ENCODE measurements at regions not wholly inside any gene's neighbourhood (a gene's known extent, or its start where the extent isn't known, plus 50 kb on each side); places are given as distances from the start of the nearest gene placed in this dataset.

- WGBS, 2 donors: 89 to 99% methylated on average over 3 of the region's 3 CpGs
Measured at GRCh38 chr3:104281713-104282112, 1085.0 kb upstream of the ALCAM start.

GRCh38 chr3:104286645-104287044, 1080.1 kb upstream of the ALCAM start:
- H3K4me1 ChIP-seq (ENCODE audit: control insufficient read depth in 5 of 5, insufficient read depth in 5 of 5, low read length in 5 of 5): no peaks in the 10 kb centered on the region
- no peaks in the 10 kb centered on the region for H3K27me3 ChIP-seq (ENCODE audit: control insufficient read depth in 3 of 3, insufficient read depth in 3 of 3, low read length in 2 of 3)
- no peak overlapping the region for H3K27ac ChIP-seq (ENCODE audit: low read depth in 1 of 2, low read length in 1 of 2)
- H3K4me3 ChIP-seq: no peak overlapping the region
- TF ChIP-seq CTCF (IDR thresholded peaks at IDR 0.05; ENCODE audit: control extremely low read depth, extremely low read depth): no peak
- WGBS, 2 donors: 86 to 87% methylated on average over 5 of the region's 5 CpGs
- peaks cover 0 to 10% (median 3%) of the 10 kb centered on the region in 4 donors for H3K9me3 ChIP-seq (ENCODE audit: control insufficient read depth in 4 of 4, insufficient read depth in 3 of 4, low read length in 3 of 4)
- no peak for DNase-seq
- ATAC-seq (ENCODE audit: insufficient read depth, low FRiP score): no peak
- no peak overlapping the region for H3K9ac ChIP-seq (ENCODE audit: insufficient read depth in 1 of 2, low read length in 2 of 2)
- H3K36me3 ChIP-seq (ENCODE audit: control insufficient read depth in 4 of 4, insufficient read depth in 4 of 4, low read length in 4 of 4): no peaks in the 10 kb centered on the region

More at GRCh38 chr3:104281713-104282112, 1085.0 kb upstream of the ALCAM start:
- Histone ChIP-seq H3K27me3 (ENCODE audit: control insufficient read depth in 3 of 3, insufficient read depth in 3 of 3, low read length in 2 of 3) (no peaks in the 10 kb centered on the region), H3K4me3 (no peak overlapping the region), H3K4me1 (ENCODE audit: control insufficient read depth in 5 of 5, insufficient read depth in 5 of 5, low read length in 5 of 5) (no peaks in the 10 kb centered on the region), H3K9ac (ENCODE audit: insufficient read depth in 1 of 2, low read length in 2 of 2) (no peak overlapping the region), H3K9me3 (ENCODE audit: control insufficient read depth in 4 of 4, insufficient read depth in 3 of 4, low read length in 3 of 4) (peaks cover 0 to 8% (median 7%) of the 10 kb centered on the region in 4 donors), H3K27ac (ENCODE audit: low read depth in 1 of 2, low read length in 1 of 2) (no peak overlapping the region), H3K36me3 (ENCODE audit: control insufficient read depth in 4 of 4, insufficient read depth in 4 of 4, low read length in 4 of 4) (no peaks in the 10 kb centered on the region)
- no peak for TF ChIP-seq CTCF (IDR thresholded peaks at IDR 0.05; ENCODE audit: control extremely low read depth, extremely low read depth)
- no peak for DNase-seq
- no peak for ATAC-seq (ENCODE audit: insufficient read depth, low FRiP score)

GRCh38 chr3:104291437-104291851, 1075.3 kb upstream of the ALCAM start:
- WGBS, 2 donors: 49 to 77% methylated on average over 3 of the region's 3 CpGs
- Histone ChIP-seq H3K36me3 (ENCODE audit: control insufficient read depth in 4 of 4, insufficient read depth in 4 of 4, low read length in 4 of 4) (no peaks in the 10 kb centered on the region), H3K4me3 (no peak overlapping the region), H3K9ac (ENCODE audit: insufficient read depth in 1 of 2, low read length in 2 of 2) (no peak overlapping the region), H3K9me3 (ENCODE audit: control insufficient read depth in 4 of 4, insufficient read depth in 3 of 4, low read length in 3 of 4) (peaks cover 0 to 7% (median 0%) of the 10 kb centered on the region in 4 donors), H3K27ac (ENCODE audit: low read depth in 1 of 2, low read length in 1 of 2) (no peak overlapping the region), H3K27me3 (ENCODE audit: control insufficient read depth in 3 of 3, insufficient read depth in 3 of 3, low read length in 2 of 3) (no peaks in the 10 kb centered on the region), H3K4me1 (ENCODE audit: control insufficient read depth in 5 of 5, insufficient read depth in 5 of 5, low read length in 5 of 5) (no peaks in the 10 kb centered on the region)
- DNase-seq (no peak), ATAC-seq (ENCODE audit: insufficient read depth, low FRiP score) (no peak)
- no peak for TF ChIP-seq CTCF (IDR thresholded peaks at IDR 0.05; ENCODE audit: control extremely low read depth, extremely low read depth)

- ATAC-seq (ENCODE audit: insufficient read depth, low FRiP score) (no peak), DNase-seq (no peak)
- Histone ChIP-seq H3K4me1 (ENCODE audit: control insufficient read depth in 5 of 5, insufficient read depth in 5 of 5, low read length in 5 of 5) (no peaks in the 10 kb centered on the region), H3K36me3 (ENCODE audit: control insufficient read depth in 4 of 4, insufficient read depth in 4 of 4, low read length in 4 of 4) (no peaks in the 10 kb centered on the region), H3K27me3 (ENCODE audit: control insufficient read depth in 3 of 3, insufficient read depth in 3 of 3, low read length in 2 of 3) (no peaks in the 10 kb centered on the region), H3K9me3 (ENCODE audit: control insufficient read depth in 4 of 4, insufficient read depth in 3 of 4, low read length in 3 of 4) (peaks cover 0 to 3% (median 0%) of the 10 kb centered on the region in 4 donors), H3K9ac (ENCODE audit: insufficient read depth in 1 of 2, low read length in 2 of 2) (no peak overlapping the region), H3K4me3 (no peak overlapping the region), H3K27ac (ENCODE audit: low read depth in 1 of 2, low read length in 1 of 2) (no peak overlapping the region)
- WGBS, 2 donors: 34 to 84% methylated on average over 2 of the region's 2 CpGs
- TF ChIP-seq CTCF (IDR thresholded peaks at IDR 0.05; ENCODE audit: control extremely low read depth, extremely low read depth): no peak
Measured at GRCh38 chr3:104291878-104292277, 1074.8 kb upstream of the ALCAM start.

All from lung (tissue), 11 donors.